ENCODE measurements at regions not wholly inside any gene's neighbourhood (a gene's known extent, or its start where the extent isn't known, plus 50 kb on each side); places are given as distances from the start of the nearest gene placed in this dataset.

- ATAC-seq: peak; percentile 31
- Histone ChIP-seq H3K4me3 (no peak overlapping the region), H3K27me3 (no peaks in the 10 kb centered on the region), H3K27ac (no peak overlapping the region), H3K36me3 (no peaks in the 10 kb centered on the region), H3K4me1 (peaks cover 9 to 10% of the 10 kb centered on the region in 2 donors), H3K9me3 (no peaks in the 10 kb centered on the region)
- peak in 1 of 4 donors; percentile 48 for DNase-seq
- intact Hi-C loops (cut with DNase I): loop anchor here in 1 of 2 donors (10.0 kb wide), 1 partner anchor 165 kb away; no protein-coding TSS in a partner anchor
- TF ChIP-seq, protein P1, sequence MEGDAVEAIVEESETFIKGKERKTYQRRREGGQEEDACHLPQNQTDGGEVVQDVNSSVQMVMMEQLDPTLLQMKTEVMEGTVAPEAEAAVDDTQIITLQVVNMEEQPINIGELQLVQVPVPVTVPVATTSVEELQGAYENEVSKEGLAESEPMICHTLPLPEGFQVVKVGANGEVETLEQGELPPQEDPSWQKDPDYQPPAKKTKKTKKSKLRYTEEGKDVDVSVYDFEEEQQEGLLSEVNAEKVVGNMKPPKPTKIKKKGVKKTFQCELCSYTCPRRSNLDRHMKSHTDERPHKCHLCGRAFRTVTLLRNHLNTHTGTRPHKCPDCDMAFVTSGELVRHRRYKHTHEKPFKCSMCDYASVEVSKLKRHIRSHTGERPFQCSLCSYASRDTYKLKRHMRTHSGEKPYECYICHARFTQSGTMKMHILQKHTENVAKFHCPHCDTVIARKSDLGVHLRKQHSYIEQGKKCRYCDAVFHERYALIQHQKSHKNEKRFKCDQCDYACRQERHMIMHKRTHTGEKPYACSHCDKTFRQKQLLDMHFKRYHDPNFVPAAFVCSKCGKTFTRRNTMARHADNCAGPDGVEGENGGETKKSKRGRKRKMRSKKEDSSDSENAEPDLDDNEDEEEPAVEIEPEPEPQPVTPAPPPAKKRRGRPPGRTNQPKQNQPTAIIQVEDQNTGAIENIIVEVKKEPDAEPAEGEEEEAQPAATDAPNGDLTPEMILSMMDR (IDR thresholded peaks at IDR 0.05): no peak
Measured at GRCh38 chr9:89929673-89930480, 325.1 kb downstream of the GADD45G start.

- Histone ChIP-seq H3K4me3 (no peak overlapping the region), H3K27ac (no peak overlapping the region), H3K9me3 (no peaks in the 10 kb centered on the region), H3K27me3 (no peaks in the 10 kb centered on the region), H3K4me1 (peaks cover 0 to 9% of the 10 kb centered on the region in 2 donors), H3K36me3 (no peaks in the 10 kb centered on the region)
- DNase-seq (no peak), ATAC-seq (no peak)
- TF ChIP-seq, protein P1 (IDR thresholded peaks at IDR 0.05): no peak
- intact Hi-C loops (cut with DNase I): no loop called here
Measured at GRCh38 chr9:89933578-89933977, 328.8 kb downstream of the GADD45G start.

GRCh38 chr9:89935115-89935514 lies 330.3 kb downstream of the GADD45G start:
- Histone ChIP-seq H3K4me3 (no peak overlapping the region), H3K27ac (no peak overlapping the region), H3K9me3 (no peaks in the 10 kb centered on the region), H3K36me3 (no peaks in the 10 kb centered on the region), H3K27me3 (no peaks in the 10 kb centered on the region), H3K4me1 (peaks cover 0 to 5% of the 10 kb centered on the region in 2 donors)
- ATAC-seq (peak; percentile 69), DNase-seq (no peak)
- TF ChIP-seq, protein P1 (IDR thresholded peaks at IDR 0.05): no peak
- intact Hi-C loops (cut with DNase I): no loop called here

- TF ChIP-seq, protein P1 (IDR thresholded peaks at IDR 0.05): no peak
- Histone ChIP-seq H3K27ac (no peak overlapping the region), H3K4me1 (no peaks in the 10 kb centered on the region), H3K4me3 (no peak overlapping the region), H3K9me3 (no peaks in the 10 kb centered on the region), H3K27me3 (no peaks in the 10 kb centered on the region), H3K36me3 (no peaks in the 10 kb centered on the region)
- no peak for DNase-seq
- ATAC-seq: no peak
- intact Hi-C loops (cut with DNase I): no loop called here
Measured at GRCh38 chr9:89935801-89936200, 331.0 kb downstream of the GADD45G start.

GRCh38 chr9:89937051-89937450 lies 332.2 kb downstream of the GADD45G start:
- intact Hi-C loops (cut with DNase I): no loop called here
- DNase-seq (no peak), ATAC-seq (no peak)
- Histone ChIP-seq H3K27me3 (no peaks in the 10 kb centered on the region), H3K9me3 (no peaks in the 10 kb centered on the region), H3K27ac (no peak overlapping the region), H3K36me3 (no peaks in the 10 kb centered on the region), H3K4me3 (no peak overlapping the region), H3K4me1 (peaks cover 0 to 2% of the 10 kb centered on the region in 2 donors)
- TF ChIP-seq, protein P1 (IDR thresholded peaks at IDR 0.05): no peak
